Activated CD8-positive, alpha-beta T cell treated with anti-CD3 and anti-CD28 coated beads for 36 hours (primary cell): ENCODE measurements at regions not wholly inside any gene's neighbourhood (a gene's known extent, or its start where the extent isn't known, plus 50 kb on each side); places are given as distances from the start of the nearest gene placed in this dataset.

Experiments used
- ATAC-seq: fragments of 200-7000 bp; cut with Tn5 transposase; one replicate; pipeline ENCODE4 v1.10.0; 2021; ENCODE audit warnings: mild to moderate bottlenecking, moderate library complexity
- CTCF ChIA-PET: fragments of 350-600 bp; sonication (Branson Sonifier 250); formaldehyde crosslinking; loops from one replicate; lab custom pipeline; 2021; ENCODE audit warnings: antibody characterized with exemption; lab: Charles Lee
- POLR2A ChIA-PET: fragments of 350-600 bp; sonication (Branson Sonifier 250); formaldehyde crosslinking; loops from one replicate; lab custom pipeline; 2021; ENCODE audit warnings: antibody characterized with exemption; lab: Charles Lee
- DNase-seq: peaks from one replicate; pipeline ENCODE4 v3.0.0-alpha.2; 2020
- H3K27ac Mint-ChIP-seq: one replicate; pipeline ENCODE4 v1.8.0; 2021; ENCODE audit warnings: mild to moderate bottlenecking, mixed read lengths
- H3K27me3 Mint-ChIP-seq: one replicate; pipeline ENCODE4 v1.8.0; 2021; ENCODE audit warnings: mixed read lengths
- H3K36me3 Mint-ChIP-seq: one replicate; pipeline ENCODE4 v1.8.0; 2021; ENCODE audit warnings: low read depth, mixed read lengths
- H3K4me1 Mint-ChIP-seq: one replicate; pipeline ENCODE4 v1.8.0; 2021; ENCODE audit warnings: low read depth, mixed read lengths
- H3K4me3 Mint-ChIP-seq: one replicate; pipeline ENCODE4 v1.8.0; 2021; ENCODE audit warnings: mild to moderate bottlenecking, moderate library complexity, mixed read lengths
- H3K9me3 Mint-ChIP-seq: one replicate; pipeline ENCODE4 v1.8.0; 2021; ENCODE audit warnings: mixed read lengths
- CTCF ChIP-seq: fragments of 200-600 bp; IDR thresholded peaks from one replicate; pipeline ENCODE4 v1.8.0; 2022; ENCODE audit warnings: antibody characterized with exemption, mild to moderate bottlenecking
- intact Hi-C: fragments of 100-400 bp; cut with micrococcal nuclease; formaldehyde crosslinking; loops from one replicate; pipeline ENCODE4 v1.10.0; 2022

GRCh38 chr10:78401624-78402367, 368.1 kb downstream of the RPS24 start:
- Mint-ChIP-seq H3K4me3 (no peak overlapping the region), H3K27ac (no peak overlapping the region), H3K4me1 (peaks cover 5% of the 10 kb centered on the region), H3K9me3 (no peaks in the 10 kb centered on the region), H3K27me3 (peaks cover 6% of the 10 kb centered on the region), H3K36me3 (no peaks in the 10 kb centered on the region)
- ChIA-PET POLR2A (interaction anchor here (0.7 kb wide), 1 partner anchor 11 kb away, joined by 3 read pairs; no protein-coding TSS in a partner anchor), CTCF (no interaction called here)
- intact Hi-C loops: no loop called here
- ATAC-seq: no peak
- no peak for TF ChIP-seq CTCF
- no peak for DNase-seq

GRCh38 chr10:78402591-78402990, 368.9 kb downstream of the RPS24 start:
- no peak overlapping the region for H3K27ac Mint-ChIP-seq
- intact Hi-C loops: no loop called here
- no peak for TF ChIP-seq CTCF
- H3K36me3 Mint-ChIP-seq: no peaks in the 10 kb centered on the region
- ATAC-seq (no peak), DNase-seq (no peak)
- ChIA-PET POLR2A (no interaction called here), CTCF (no interaction called here)
- no peak overlapping the region for H3K4me3 Mint-ChIP-seq
- H3K9me3 Mint-ChIP-seq: no peaks in the 10 kb centered on the region
- H3K27me3 Mint-ChIP-seq: peaks cover 8% of the 10 kb centered on the region
- H3K4me1 Mint-ChIP-seq: peaks cover 8% of the 10 kb centered on the region

- DNase-seq (no peak), ATAC-seq (no peak)
- ChIA-PET POLR2A (no interaction called here), CTCF (interaction anchor here (0.6 kb wide), 1 partner anchor 25 kb away, joined by 3 read pairs; no protein-coding TSS in a partner anchor)
- Mint-ChIP-seq H3K4me1 (peaks cover 8% of the 10 kb centered on the region), H3K9me3 (no peaks in the 10 kb centered on the region), H3K27me3 (peaks cover 8% of the 10 kb centered on the region), H3K4me3 (no peak overlapping the region), H3K36me3 (no peaks in the 10 kb centered on the region), H3K27ac (no peak overlapping the region)
- intact Hi-C loops: no loop called here
- TF ChIP-seq CTCF: no peak
These were observed 370.1 kb downstream of the RPS24 start for GRCh38 chr10:78403781-78404180.

- Mint-ChIP-seq H3K4me1 (peaks cover 8% of the 10 kb centered on the region), H3K27ac (no peak overlapping the region), H3K27me3 (peaks cover 8% of the 10 kb centered on the region), H3K9me3 (no peaks in the 10 kb centered on the region), H3K36me3 (no peaks in the 10 kb centered on the region), H3K4me3 (no peak overlapping the region)
- no peak for ATAC-seq
- DNase-seq: no peak
- ChIA-PET CTCF (interaction anchor here (0.6 kb wide), 1 partner anchor 24 kb away, joined by 3 read pairs; no protein-coding TSS in a partner anchor), POLR2A (no interaction called here)
- intact Hi-C loops: no loop called here
- TF ChIP-seq CTCF: no peak
These were observed 370.6 kb downstream of the RPS24 start for GRCh38 chr10:78404296-78404695.

GRCh38 chr10:78405231-78405630, 371.6 kb downstream of the RPS24 start:
- Mint-ChIP-seq H3K27ac (no peak overlapping the region), H3K4me1 (peaks cover 8% of the 10 kb centered on the region), H3K27me3 (peaks cover 8% of the 10 kb centered on the region), H3K9me3 (no peaks in the 10 kb centered on the region), H3K36me3 (no peaks in the 10 kb centered on the region), H3K4me3 (no peak overlapping the region)
- DNase-seq (no peak), ATAC-seq (no peak)
- ChIA-PET POLR2A (no interaction called here), CTCF (no interaction called here)
- intact Hi-C loops: no loop called here
- TF ChIP-seq CTCF: no peak
